ENCODE measurements at regions not wholly inside any gene's neighbourhood (a gene's known extent, or its start where the extent isn't known, plus 50 kb on each side); places are given as distances from the start of the nearest gene placed in this dataset.

DNA sequence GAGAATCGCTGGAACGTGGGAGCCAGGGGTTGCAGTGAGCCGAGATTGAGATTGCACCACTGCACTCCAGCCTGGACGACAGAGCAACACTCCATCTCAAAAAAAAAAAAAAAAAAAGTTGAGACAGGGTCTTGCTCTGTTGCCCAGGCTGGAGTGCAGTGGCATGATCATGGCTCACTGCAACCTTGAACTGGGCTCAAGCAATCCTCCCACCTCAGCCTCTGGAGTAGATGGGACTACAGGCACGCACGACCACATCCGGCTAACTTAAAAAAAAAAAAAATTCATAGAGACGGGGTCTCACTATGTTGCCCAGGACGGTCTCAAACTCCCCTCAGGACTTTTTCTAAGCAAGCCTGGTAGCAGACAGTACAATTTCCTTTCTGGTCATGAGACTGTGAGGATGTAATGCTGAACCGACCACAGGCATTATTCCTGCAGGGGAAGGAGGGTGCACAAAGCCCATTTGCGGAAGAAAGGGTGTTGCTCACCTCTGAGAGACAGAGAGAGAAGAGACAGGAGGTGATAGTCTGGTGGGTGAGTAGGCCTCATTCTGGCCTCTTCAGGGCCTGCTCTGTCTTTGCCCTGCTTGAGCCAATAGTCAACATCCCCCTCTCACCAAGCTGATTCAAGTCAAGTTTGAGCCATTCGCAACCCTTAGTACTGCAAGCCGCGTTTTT lies 205.3 kb downstream of the ZFP36L2 start:
- TF ChIP-seq, protein P1, sequence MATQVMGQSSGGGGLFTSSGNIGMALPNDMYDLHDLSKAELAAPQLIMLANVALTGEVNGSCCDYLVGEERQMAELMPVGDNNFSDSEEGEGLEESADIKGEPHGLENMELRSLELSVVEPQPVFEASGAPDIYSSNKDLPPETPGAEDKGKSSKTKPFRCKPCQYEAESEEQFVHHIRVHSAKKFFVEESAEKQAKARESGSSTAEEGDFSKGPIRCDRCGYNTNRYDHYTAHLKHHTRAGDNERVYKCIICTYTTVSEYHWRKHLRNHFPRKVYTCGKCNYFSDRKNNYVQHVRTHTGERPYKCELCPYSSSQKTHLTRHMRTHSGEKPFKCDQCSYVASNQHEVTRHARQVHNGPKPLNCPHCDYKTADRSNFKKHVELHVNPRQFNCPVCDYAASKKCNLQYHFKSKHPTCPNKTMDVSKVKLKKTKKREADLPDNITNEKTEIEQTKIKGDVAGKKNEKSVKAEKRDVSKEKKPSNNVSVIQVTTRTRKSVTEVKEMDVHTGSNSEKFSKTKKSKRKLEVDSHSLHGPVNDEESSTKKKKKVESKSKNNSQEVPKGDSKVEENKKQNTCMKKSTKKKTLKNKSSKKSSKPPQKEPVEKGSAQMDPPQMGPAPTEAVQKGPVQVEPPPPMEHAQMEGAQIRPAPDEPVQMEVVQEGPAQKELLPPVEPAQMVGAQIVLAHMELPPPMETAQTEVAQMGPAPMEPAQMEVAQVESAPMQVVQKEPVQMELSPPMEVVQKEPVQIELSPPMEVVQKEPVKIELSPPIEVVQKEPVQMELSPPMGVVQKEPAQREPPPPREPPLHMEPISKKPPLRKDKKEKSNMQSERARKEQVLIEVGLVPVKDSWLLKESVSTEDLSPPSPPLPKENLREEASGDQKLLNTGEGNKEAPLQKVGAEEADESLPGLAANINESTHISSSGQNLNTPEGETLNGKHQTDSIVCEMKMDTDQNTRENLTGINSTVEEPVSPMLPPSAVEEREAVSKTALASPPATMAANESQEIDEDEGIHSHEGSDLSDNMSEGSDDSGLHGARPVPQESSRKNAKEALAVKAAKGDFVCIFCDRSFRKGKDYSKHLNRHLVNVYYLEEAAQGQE (IDR thresholded peaks at IDR 0.05; ENCODE audit: low read depth): no peak
- TF ChIP-seq TEAD4 (IDR thresholded peaks at IDR 0.05) (no peak), CEBPB (IDR thresholded peaks at IDR 0.05) (no peak), FOXM1 (IDR thresholded peaks at IDR 0.05; ENCODE audit: borderline replicate concordance, low read depth) (no peak), YY1 (IDR thresholded peaks at IDR 0.05; ENCODE audit: low read depth) (no peak), CREB1 (IDR thresholded peaks at IDR 0.05; ENCODE audit: low read depth) (no peak), RAD21 (IDR thresholded peaks at IDR 0.05; ENCODE audit: low read depth) (no peak), USF1 (IDR thresholded peaks at IDR 0.05) (no peak), MAX (IDR thresholded peaks at IDR 0.05) (no peak), ZBTB7A (IDR thresholded peaks at IDR 0.05; ENCODE audit: low read depth) (no peak), EP300 (IDR thresholded peaks at IDR 0.05; ENCODE audit: borderline replicate concordance) (no peak), EGR1 (IDR thresholded peaks at IDR 0.05) (no peak), TCF12 (IDR thresholded peaks at IDR 0.05; ENCODE audit: low read depth) (no peak), TAF1 (IDR thresholded peaks at IDR 0.05; ENCODE audit: low read depth) (no peak)

Data from Ishikawa (cell line).